IMR-90 (cell line): ENCODE measurements at regions not wholly inside any gene's neighbourhood (a gene's known extent, or its start where the extent isn't known, plus 50 kb on each side); places are given as distances from the start of the nearest gene placed in this dataset.

Experiments
- ATAC-seq: fragments of 200-7000 bp; cut with Tn5 transposase; 2 replicates; pipeline ENCODE4 v1.9.1; 2020; ENCODE audit warnings: low read depth, mild to moderate bottlenecking, moderate library complexity
- BruUV-seq: library from RNA; stranded (reverse); fragments of 400-500 nt; replicated peaks from 2 replicates; lab custom pipeline; 2021; lab: Mats Ljungman, UMichigan
- CTCF ChIA-PET: fragments of 300-600 bp; formaldehyde crosslinking; extraction: SDS; loops from one replicate; lab custom pipeline; 2021; ENCODE audit warnings: antibody characterized with exemption; lab: Yijun Ruan, JAX
- POLR2A ChIA-PET: fragments of 300-600 bp; sonication (Branson Sonifier 250); formaldehyde crosslinking; loops from one replicate; lab custom pipeline; 2022; ENCODE audit warnings: antibody characterized with exemption; ENCODE audit not compliant: unreplicated experiment; lab: Charles Lee
- DNase-seq: peaks from one replicate; pipeline ENCODE4 v3.0.0; 2013
- H2AFZ ChIP-seq: replicated peaks from 2 replicates; pipeline ENCODE3; 2013; ENCODE audit warnings: low read length, mild to moderate bottlenecking; ENCODE audit not compliant: poor library complexity
- H2AK5ac ChIP-seq: 2 replicates; pipeline ENCODE4 v1.6.1; 2013; ENCODE audit warnings: low read depth, low read length, inconsistent platforms
- H2AK9ac ChIP-seq: replicated peaks from 2 replicates; pipeline ENCODE3; 2013; ENCODE audit warnings: mild to moderate bottlenecking, low read depth, low read length, moderate library complexity; ENCODE audit not compliant: poor library complexity
- H2BK120ac ChIP-seq: 2 replicates; pipeline ENCODE4 v1.6.1; 2013; ENCODE audit warnings: low read depth, low read length, inconsistent platforms
- H2BK15ac ChIP-seq: 3 replicates; pipeline ENCODE4 v1.6.1; 2013; ENCODE audit warnings: low read depth, low read length, inconsistent platforms
- H2BK20ac ChIP-seq: 2 replicates; pipeline ENCODE4 v1.6.1; 2013; ENCODE audit warnings: low read depth, mild to moderate bottlenecking, inconsistent platforms, low read length, moderate library complexity
- H2BK5ac ChIP-seq: 2 replicates; pipeline ENCODE4 v1.6.1; 2013; ENCODE audit warnings: mild to moderate bottlenecking, low read depth, low read length, inconsistent platforms; ENCODE audit not compliant: poor library complexity, severe bottlenecking
- H3K14ac ChIP-seq: replicated peaks from 2 replicates; pipeline ENCODE4 v1.6.1; 2013; ENCODE audit warnings: low read depth, low read length, inconsistent platforms
- H3K18ac ChIP-seq: 2 replicates; pipeline ENCODE4 v1.6.1; 2013; ENCODE audit warnings: low read depth, low read length, control low read depth
- H3K23ac ChIP-seq: 2 replicates; pipeline ENCODE4 v1.6.1; 2013; ENCODE audit warnings: low read depth, low read length, inconsistent platforms
- H3K27ac ChIP-seq: 2 replicates; pipeline ENCODE4 v1.5.1; 2013; ENCODE audit warnings: mild to moderate bottlenecking, control low read depth, low read length; ENCODE audit not compliant: insufficient read depth
- H3K27me3 ChIP-seq: 2 replicates; pipeline ENCODE4 v1.6.1; 2013; ENCODE audit warnings: low read length; ENCODE audit not compliant: control insufficient read depth, insufficient read depth
- H3K36me3 ChIP-seq: 2 replicates; pipeline ENCODE4 v1.6.1; 2013; ENCODE audit warnings: low read length, mixed read lengths; ENCODE audit not compliant: control insufficient read depth, insufficient read depth
- H3K4ac ChIP-seq: 2 replicates; pipeline ENCODE4 v1.6.1; 2013; ENCODE audit warnings: low read depth, low read length, inconsistent platforms
- H3K4me1 ChIP-seq: 2 replicates; pipeline ENCODE4 v1.6.1; 2013; ENCODE audit warnings: low read length, mixed read lengths; ENCODE audit not compliant: control insufficient read depth, insufficient read depth
- H3K4me2 ChIP-seq: 2 replicates; pipeline ENCODE4 v1.6.1; 2013; ENCODE audit warnings: low read depth, mild to moderate bottlenecking, control low read depth, low read length, moderate library complexity
- H3K4me3 ChIP-seq: 2 replicates; pipeline ENCODE4 v1.5.1; 2013; ENCODE audit warnings: low read depth, mild to moderate bottlenecking, control low read depth, low read length, moderate library complexity; ENCODE audit not compliant: insufficient read depth
- H3K56ac ChIP-seq: 2 replicates; pipeline ENCODE4 v1.6.1; 2013; ENCODE audit warnings: low read length, inconsistent platforms; ENCODE audit not compliant: insufficient read depth; ENCODE audit errors: extremely low read depth
- H3K79me1 ChIP-seq, 2 experiments: 2 replicates each; pipeline ENCODE4 v1.6.1; 2013; ENCODE audit warnings: low read length in 2 of 2, inconsistent platforms in 1 of 2, low read depth in 1 of 2
- H3K9ac ChIP-seq: 2 replicates; pipeline ENCODE4 v1.6.1; 2013; ENCODE audit warnings: low read depth, low read length, control low read depth
- H3K9me1 ChIP-seq: 2 replicates; pipeline ENCODE4 v1.6.1; 2013; ENCODE audit warnings: low read length, inconsistent platforms; ENCODE audit not compliant: insufficient read depth
- H3K9me3 ChIP-seq: 2 replicates; pipeline ENCODE4 v1.6.1; 2013; ENCODE audit warnings: low read length; ENCODE audit not compliant: control insufficient read depth, insufficient read depth
- H4K20me1 ChIP-seq: 2 replicates; pipeline ENCODE4 v1.6.1; 2013; ENCODE audit warnings: low read length, inconsistent platforms; ENCODE audit not compliant: insufficient read depth
- H4K5ac ChIP-seq: 2 replicates; pipeline ENCODE4 v1.6.1; 2013; ENCODE audit warnings: mild to moderate bottlenecking, low read depth, low read length, control low read depth
- H4K8ac ChIP-seq, 2 experiments: 2 replicates each; pipeline ENCODE4 v1.6.1; 2013; ENCODE audit warnings: low read depth in 2 of 2, low read length in 2 of 2, control low read depth in 1 of 2, inconsistent platforms in 1 of 2
- H4K91ac ChIP-seq: 2 replicates; pipeline ENCODE4 v1.6.1; 2013; ENCODE audit warnings: low read depth, low read length, inconsistent platforms; ENCODE audit not compliant: insufficient read depth
- BHLHE40 ChIP-seq: fragments of 150-350 bp; IDR thresholded peaks from 2 replicates; pipeline ENCODE4 v1.6.1; 2016; ENCODE audit warnings: mild to moderate bottlenecking, low read depth, low read length
- CEBPB ChIP-seq: IDR thresholded peaks from 2 replicates; pipeline ENCODE4 v1.6.1; 2012; ENCODE audit warnings: low read depth, low read length, improper control_type of control experiment
- CHD1 ChIP-seq: IDR thresholded peaks from 2 replicates; pipeline ENCODE4 v1.6.1; 2012; ENCODE audit warnings: low read depth, low read length, improper control_type of control experiment
- CTCF ChIP-seq: conservative IDR thresholded peaks from 2 replicates; pipeline ENCODE4 v1.5.1; 2012; ENCODE audit warnings: mild to moderate bottlenecking, low read depth, low read length, improper control_type of control experiment
- ELK1 ChIP-seq: fragments of 150-350 bp; IDR thresholded peaks from 2 replicates; pipeline ENCODE4 v1.6.1; 2016; ENCODE audit warnings: low read depth, mild to moderate bottlenecking, low read length, moderate library complexity, borderline replicate concordance
- FOS ChIP-seq: fragments of 150-350 bp; IDR thresholded peaks from 2 replicates; pipeline ENCODE4 v1.6.1; 2016; ENCODE audit warnings: low read depth, low read length
- MAFK ChIP-seq: IDR thresholded peaks from 2 replicates; pipeline ENCODE4 v1.6.1; 2012; ENCODE audit warnings: low read depth, low read length, improper control_type of control experiment
- MXI1 ChIP-seq: IDR thresholded peaks from 2 replicates; pipeline ENCODE4 v1.6.1; 2012; ENCODE audit warnings: low read depth, mild to moderate bottlenecking, low read length, moderate library complexity, borderline replicate concordance
- NFE2L2 ChIP-seq: fragments of 150-350 bp; IDR thresholded peaks from 2 replicates; pipeline ENCODE4 v1.6.1; 2016; ENCODE audit warnings: low read depth, mild to moderate bottlenecking, low read length
- POLR2A ChIP-seq: IDR thresholded peaks from 2 replicates; pipeline ENCODE4 v1.6.1; 2012; ENCODE audit warnings: mild to moderate bottlenecking, low read depth, low read length
- RAD21 ChIP-seq: IDR thresholded peaks from 2 replicates; pipeline ENCODE4 v1.6.1; 2012; ENCODE audit warnings: low read length, improper control_type of control experiment
- RFX5 ChIP-seq: IDR thresholded peaks from 2 replicates; pipeline ENCODE4 v1.8.0; 2012; ENCODE audit warnings: low read depth, mild to moderate bottlenecking, low read length, moderate library complexity
- SMC3 ChIP-seq: fragments of 150-350 bp; IDR thresholded peaks from 2 replicates; pipeline ENCODE4 v1.6.1; 2016; ENCODE audit warnings: low read depth, mild to moderate bottlenecking, antibody characterized with exemption, low read length, moderate library complexity
- USF2 ChIP-seq: fragments of 150-350 bp; IDR thresholded peaks from 2 replicates; pipeline ENCODE4 v1.6.1; 2017; ENCODE audit warnings: mild to moderate bottlenecking, antibody characterized with exemption, low read length, low read depth
- WGBS, 2 experiments: methylation state at CpG; one replicate each; pipeline versions ENCODE4 v1.1.5 to v1.1.7; 2013; ENCODE audit warnings: missing lambda C conversion rate in 2 of 2; ENCODE audit not compliant: insufficient read length in 1 of 2; ENCODE audit errors: extremely low coverage in 2 of 2; 5-methylcytosine and 5-hydroxymethylcytosine counted together
- dilution Hi-C: fragments of 300-500 bp; cut with HindIII; formaldehyde crosslinking; loops from one replicate; pipeline ENCODE4 v1.14.3; 2018; ENCODE audit warnings: low sequenced_read_pairs; ENCODE audit not compliant: unreplicated experiment
- in situ Hi-C: fragments of 300-500 bp; cut with MboI; formaldehyde crosslinking; loops from 3 replicates; pipeline ENCODE4 v1.14.3; 2019; ENCODE audit warnings: low sequenced_read_pairs, inconsistent platforms, mixed read lengths
- intact Hi-C: fragments of 100-400 bp; cut with micrococcal nuclease; formaldehyde crosslinking; loops from 2 replicates; pipeline ENCODE4 v1.10.0; 2022

GRCh38 chr3:66592016-66592761 lies 91.4 kb upstream of the LRIG1 start:
- POLR2A ChIA-PET = no interaction called here
- no peaks in the 10 kb centered on the region for H3K79me1 ChIP-seq
- H3K23ac ChIP-seq = peak overlapping the region; percentile 66; the same call in 1 of the 2 replicates
- peak overlapping the region; percentile 92 for H2BK5ac ChIP-seq
- H3K4me1 ChIP-seq = peaks cover 9% of the 10 kb centered on the region
- H3K14ac ChIP-seq = peak overlapping the region; percentile 90
- no peaks in the 10 kb centered on the region for H3K9me3 ChIP-seq
- H3K4me3 ChIP-seq = no peak overlapping the region
- H2BK20ac ChIP-seq = peak overlapping the region; percentile 65
- peak overlapping the region; percentile 47; the same call in 1 of the 2 replicates for H3K56ac ChIP-seq
- no peak overlapping the region for H2AK5ac ChIP-seq
- H3K4me2 ChIP-seq = peak overlapping the region; percentile 35
- CTCF ChIA-PET = interaction anchor here (0.6 to 0.7 kb wide), 3 partner anchors 55 to 221 kb away, joined by 3 to 5 read pairs (median 3); no protein-coding TSS in a partner anchor
- peak overlapping the region; percentile 88 for H2BK120ac ChIP-seq
- peak overlapping the region; percentile 66; the same call in 1 of the 2 replicates for H3K18ac ChIP-seq
- no peaks in the 10 kb centered on the region for H4K20me1 ChIP-seq
- peak overlapping the region; percentile 36 for H3K27ac ChIP-seq
- 53% methylated on average over 2 of the region's 6 CpGs; no CpG with 5 or more reads in 1 of the 2 experiments for WGBS, 2 experiments
- H2AK9ac ChIP-seq = no peak overlapping the region
- H4K91ac ChIP-seq = peak overlapping the region; percentile 81
- intact Hi-C loops = loop anchor here (10.0 kb wide), 3 partner anchors 177 to 317 kb away; no protein-coding TSS in a partner anchor
- DNase-seq (peak; percentile 58), ATAC-seq (peak; percentile 9; the same call in 1 of the 2 replicates)
- peak overlapping the region; percentile 16; the same call in 2 of the 3 replicates for H2BK15ac ChIP-seq
- H3K27me3 ChIP-seq = no peaks in the 10 kb centered on the region
- H3K36me3 ChIP-seq = no peaks in the 10 kb centered on the region
- peak overlapping the region; percentile 83 for H3K4ac ChIP-seq
- dilution Hi-C loops = no loop called here
- H3K9ac ChIP-seq = peak overlapping the region; percentile 9; the same call in 1 of the 2 replicates
- H4K8ac ChIP-seq = peak overlapping the region; percentile 76 to 80
- no TSS peak for BruUV-seq
- H2AFZ ChIP-seq = no peak overlapping the region
- H4K5ac ChIP-seq = peak overlapping the region; percentile 31; the same call in 1 of the 2 replicates
- no peaks in the 10 kb centered on the region; the same call in none of the 2 replicates for H3K9me1 ChIP-seq
- in situ Hi-C loops = loop anchor here (10.0 kb wide), 1 partner anchor 177 kb away; no protein-coding TSS in a partner anchor
- TF ChIP-seq CTCF (no peak), POLR2A (no peak), USF2 (no peak), FOS (no peak), CHD1 (no peak), RAD21 (no peak), SMC3 (no peak), BHLHE40 (no peak), MXI1 (no peak), NFE2L2 (no peak), CEBPB (no peak), ELK1 (no peak), RFX5 (no peak), MAFK (no peak)
